Psoas muscle (tissue), 7 donors: ENCODE measurements at regions not wholly inside any gene's neighbourhood (a gene's known extent, or its start where the extent isn't known, plus 50 kb on each side); places are given as distances from the start of the nearest gene placed in this dataset.

Experiments
- ATAC-seq, 4 donors: fragments of 200-7000 bp; cut with Tn5 transposase; one replicate each; pipeline ENCODE4 v1.9.1; 2020; ENCODE audit warnings: moderate library complexity in 3 of 4, mild to moderate bottlenecking in 2 of 4
- DNase-seq, 2 donors: peaks; one replicate each; pipeline ENCODE4 v3.0.0-alpha.2; 2020
- H3K27ac ChIP-seq: fragments of 200-600 bp; one replicate; pipeline ENCODE4 v1.8.0; 2022
- H3K27me3 ChIP-seq, 3 donors: fragments of 200-600 bp in 1 of 3; one replicate each; pipeline versions ENCODE4 v1.6.1 to v1.8.0; 2013 to 2022; ENCODE audit warnings: low read length in 2 of 3, mild to moderate bottlenecking in 2 of 3, moderate library complexity in 1 of 3; ENCODE audit not compliant: insufficient read depth in 3 of 3
- H3K36me3 ChIP-seq, 2 donors: fragments of 200-600 bp in 1 of 2; one replicate each; pipeline versions ENCODE4 v1.6.1 to v1.8.0; 2013 to 2022; ENCODE audit warnings: low read depth in 1 of 2, mild to moderate bottlenecking in 1 of 2, moderate library complexity in 1 of 2; ENCODE audit not compliant: insufficient read depth in 1 of 2
- H3K4me1 ChIP-seq: fragments of 200-600 bp; one replicate; pipeline ENCODE4 v1.8.0; 2022
- H3K4me3 ChIP-seq: fragments of 200-600 bp; one replicate; pipeline ENCODE4 v1.8.0; 2022; ENCODE audit warnings: mild to moderate bottlenecking
- H3K9me3 ChIP-seq: fragments of 200-600 bp; one replicate; pipeline ENCODE4 v1.8.0; 2022
- CTCF ChIP-seq: fragments of 200-600 bp; IDR thresholded peaks from one replicate; pipeline ENCODE4 v1.8.0; 2022; ENCODE audit warnings: antibody characterized with exemption
- WGBS, 3 donors: extraction: QIAGEN DNeasy Blood & Tissue Kit; methylation state at CpG; one replicate each; pipeline versions ENCODE4 v1.1.6 to v1.1.7; 2013; 5-methylcytosine and 5-hydroxymethylcytosine counted together
- intact Hi-C, 2 donors: fragments of 100-400 bp; cut with DNase I; formaldehyde crosslinking; loops; one replicate each; pipeline versions ENCODE4 v1.11.0 to v1.14.2; 2022
- donor health status: healthy with polysubstance abuse.
- donor health status: DM: no; HTN: no; CAD: no; lungs with moderate emphysema.
- donor health status: Bipolar disorder and iron deficiency.
- donor health status: healthy.
- donor health status: DM: yes; HTN: yes; CAD: no.
- donor health status: DM: no; HTN: no; CAD: no.
- donor health status: DM: yes; HTN: yes; CAD: no.

- DNase-seq = no peak
- Histone ChIP-seq H3K27me3 (no peaks in the 10 kb centered on the region), H3K27ac (no peak overlapping the region), H3K9me3 (no peaks in the 10 kb centered on the region), H3K36me3 (no peaks in the 10 kb centered on the region), H3K4me3 (no peak overlapping the region), H3K4me1 (no peaks in the 10 kb centered on the region)
- no peak for TF ChIP-seq CTCF
- intact Hi-C loops = no loop called here
- WGBS, 3 donors = 89 to 90% (median 89%) methylated on average over 7 of the region's 7 CpGs
- ATAC-seq = no peak
These were observed 53.8 kb upstream of the TPM1 start for GRCh38 chr15:62988701-62989100.

GRCh38 chr15:62989366-62990055, 53.0 kb upstream of the TPM1 start:
- ATAC-seq = no peak
- Histone ChIP-seq H3K36me3 (no peaks in the 10 kb centered on the region), H3K4me3 (no peak overlapping the region), H3K27ac (no peak overlapping the region), H3K4me1 (no peaks in the 10 kb centered on the region), H3K9me3 (no peaks in the 10 kb centered on the region), H3K27me3 (no peaks in the 10 kb centered on the region)
- intact Hi-C loops = loop anchor here in 1 of 2 donors (10.0 kb wide), 1 partner anchor 105 kb away; no protein-coding TSS in a partner anchor
- WGBS, 3 donors = 57 to 66% (median 57%) methylated on average over 10 of the region's 10 CpGs
- no peak for TF ChIP-seq CTCF
- DNase-seq = no peak

- no peak for TF ChIP-seq CTCF
- Histone ChIP-seq H3K27me3 (no peaks in the 10 kb centered on the region), H3K4me3 (no peak overlapping the region), H3K36me3 (no peaks in the 10 kb centered on the region), H3K4me1 (no peaks in the 10 kb centered on the region), H3K27ac (no peak overlapping the region), H3K9me3 (no peaks in the 10 kb centered on the region)
- 48 to 50% (median 50%) methylated on average over 2 of the region's 2 CpGs for WGBS, 3 donors
- intact Hi-C loops = loop anchor here in 1 of 2 donors (10.0 kb wide), 1 partner anchor 103 kb away; no protein-coding TSS in a partner anchor
- ATAC-seq (no peak), DNase-seq (no peak)
These were observed 50.8 kb upstream of the TPM1 start for GRCh38 chr15:62991698-62992097.

- no peak for TF ChIP-seq CTCF
- 70 to 76% (median 75%) methylated on average over 3 of the region's 3 CpGs for WGBS, 3 donors
- no peaks in the 10 kb centered on the region for H3K36me3 ChIP-seq
These were observed 50.2 kb upstream of the TPM1 start for GRCh38 chr15:62992302-62992701.

More at GRCh38 chr15:62992302-62992701, 50.2 kb upstream of the TPM1 start:
- Histone ChIP-seq H3K4me1 (no peaks in the 10 kb centered on the region), H3K27me3 (no peaks in the 10 kb centered on the region), H3K9me3 (no peaks in the 10 kb centered on the region), H3K27ac (no peak overlapping the region), H3K4me3 (no peak overlapping the region)
- intact Hi-C loops = loop anchor here in 1 of 2 donors (10.0 kb wide), 1 partner anchor 102 kb away; no protein-coding TSS in a partner anchor
- no peak for DNase-seq
- no peak for ATAC-seq
